HG03025 (cell line): ENCODE measurements at regions not wholly inside any gene's neighbourhood (a gene's known extent, or its start where the extent isn't known, plus 50 kb on each side); places are given as distances from the start of the nearest gene placed in this dataset.

Source experiments
- ATAC-seq: cut with Tn5 transposase; IDR thresholded peaks from one replicate; pipeline ENCODE4 v1.9.1; 2021; ENCODE audit warnings: mild to moderate bottlenecking, moderate library complexity; ENCODE audit not compliant: unreplicated experiment, low FRiP score

- no peak for ATAC-seq
Observed at GRCh38 chr10:10141782-10142382, 875.8 kb upstream of the CELF2 start.

GRCh38 chr10:10146604-10147003 is 871.1 kb upstream of the CELF2 start:
- no peak for ATAC-seq

GRCh38 chr10:10149899-10150298 is 867.8 kb upstream of the CELF2 start:
- ATAC-seq = no peak

- no peak for ATAC-seq
Observed at GRCh38 chr10:10156917-10157600, 860.6 kb upstream of the CELF2 start.

GRCh38 chr10:10160821-10161312 is 856.8 kb upstream of the CELF2 start:
- ATAC-seq = no peak

GRCh38 chr10:10164848-10165247 is 852.8 kb upstream of the CELF2 start:
- ATAC-seq = no peak

GRCh38 chr10:10165415-10165814 is 852.3 kb upstream of the CELF2 start:
- ATAC-seq = no peak

- ATAC-seq = no peak
Observed at GRCh38 chr10:10178476-10178875, 839.2 kb upstream of the CELF2 start.

GRCh38 chr10:10193848-10194247 is 823.8 kb upstream of the CELF2 start:
- ATAC-seq = no peak

GRCh38 chr10:10196701-10197100 is 821.0 kb upstream of the CELF2 start:
- ATAC-seq = no peak

GRCh38 chr10:10197423-10197822 is 820.2 kb upstream of the CELF2 start:
- ATAC-seq = no peak

- ATAC-seq = no peak
Observed at GRCh38 chr10:10198363-10198762, 819.3 kb upstream of the CELF2 start.

- ATAC-seq = no peak
Observed at GRCh38 chr10:10204415-10204814, 813.3 kb upstream of the CELF2 start.

- ATAC-seq = no peak
Observed at GRCh38 chr10:10205906-10206305, 811.8 kb upstream of the CELF2 start.

- no peak for ATAC-seq
Observed at GRCh38 chr10:10207538-10207937, 810.1 kb upstream of the CELF2 start.

GRCh38 chr10:10208196-10208595 is 809.5 kb upstream of the CELF2 start:
- no peak for ATAC-seq

- no peak for ATAC-seq
Observed at GRCh38 chr10:10209167-10209566, 808.5 kb upstream of the CELF2 start.

- ATAC-seq = no peak
Observed at GRCh38 chr10:10211409-10211808, 806.3 kb upstream of the CELF2 start.

- ATAC-seq = no peak
Observed at GRCh38 chr10:10213237-10213636, 804.4 kb upstream of the CELF2 start.

GRCh38 chr10:10222304-10222841 is 795.3 kb upstream of the CELF2 start:
- ATAC-seq = no peak

- no peak for ATAC-seq
Observed at GRCh38 chr10:10223131-10223530, 794.5 kb upstream of the CELF2 start.

GRCh38 chr10:10225136-10225676 is 792.5 kb upstream of the CELF2 start:
- ATAC-seq = no peak
